ENCODE measurements at regions not wholly inside any gene's neighbourhood (a gene's known extent, or its start where the extent isn't known, plus 50 kb on each side); places are given as distances from the start of the nearest gene placed in this dataset.
A peak's percentile ranks its signal among the peaks of the same experiment; 100 is the strongest.

- peak; percentile 85 for DNase-seq
Observed at GRCh38 chr1:208298593-208299269, 54.5 kb upstream of the PLXNA2 start.

GRCh38 chr1:208300084-208300770 is 56.0 kb upstream of the PLXNA2 start:
- no peak for DNase-seq

- no peak for DNase-seq
Observed at GRCh38 chr1:208302699-208303238, 58.6 kb upstream of the PLXNA2 start.

GRCh38 chr1:208303743-208304712 is 59.8 kb upstream of the PLXNA2 start:
- DNase-seq, result no peak

GRCh38 chr1:208308221-208308620 is 64.0 kb upstream of the PLXNA2 start:
- DNase-seq, result no peak

DNA sequence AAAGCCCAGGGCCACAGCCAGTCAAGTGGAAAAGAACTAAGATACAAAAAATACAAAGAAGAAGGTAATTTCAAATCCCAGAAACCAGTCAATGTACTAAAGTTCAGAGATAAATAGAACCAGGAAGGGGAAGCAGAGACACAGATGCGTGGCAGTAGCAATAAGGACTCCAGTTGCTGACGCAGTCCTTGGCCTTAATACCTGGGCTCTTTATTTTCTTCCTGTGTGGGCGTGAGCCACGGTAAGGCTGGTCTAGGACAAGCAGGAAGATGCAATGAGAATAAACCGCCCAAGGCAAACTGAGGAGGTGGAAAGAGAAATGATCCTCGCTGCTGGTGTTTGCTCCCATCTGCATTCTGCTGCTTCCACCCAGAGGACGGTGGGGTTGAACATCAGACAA is 65.6 kb upstream of the PLXNA2 start:
- DNase-seq, result no peak

DNA sequence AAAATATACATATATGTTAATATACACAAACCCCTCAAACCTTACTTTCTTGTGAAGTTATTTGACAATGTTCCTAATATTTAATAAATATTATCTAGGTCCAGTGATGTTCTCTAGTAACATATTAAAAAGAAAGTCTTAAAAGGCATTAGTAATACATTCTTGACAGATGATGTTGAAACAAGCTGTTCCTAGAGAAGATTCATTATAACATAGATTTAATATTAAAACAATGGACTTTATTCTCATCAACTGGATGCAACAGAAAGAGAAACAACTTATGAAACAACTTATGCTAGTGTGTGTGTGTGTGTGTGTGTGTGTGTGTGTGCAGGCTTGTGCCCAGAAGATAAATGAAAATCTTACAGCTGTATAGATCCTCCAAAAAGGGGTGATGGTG is 68.5 kb upstream of the PLXNA2 start:
- no peak for DNase-seq

DNA sequence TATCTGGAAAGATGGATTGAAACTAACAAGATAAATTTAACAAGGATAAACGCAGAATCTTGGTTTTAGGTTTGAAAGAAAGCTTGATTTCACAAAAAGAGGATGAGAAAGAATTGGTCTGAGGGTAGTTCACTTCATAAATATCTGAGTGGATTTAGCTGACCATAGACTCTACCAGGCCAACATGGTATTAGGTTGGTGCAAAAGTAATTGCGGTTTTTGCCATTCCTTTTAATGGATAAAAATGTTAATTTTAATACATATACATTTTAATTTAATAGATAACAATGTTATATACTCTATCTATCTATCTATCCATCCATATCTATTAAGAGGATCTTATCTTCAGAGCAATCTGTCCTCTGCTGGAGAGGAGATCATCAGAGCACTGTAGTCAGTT is 70.2 kb upstream of the PLXNA2 start:
- DNase-seq, result no peak

DNA sequence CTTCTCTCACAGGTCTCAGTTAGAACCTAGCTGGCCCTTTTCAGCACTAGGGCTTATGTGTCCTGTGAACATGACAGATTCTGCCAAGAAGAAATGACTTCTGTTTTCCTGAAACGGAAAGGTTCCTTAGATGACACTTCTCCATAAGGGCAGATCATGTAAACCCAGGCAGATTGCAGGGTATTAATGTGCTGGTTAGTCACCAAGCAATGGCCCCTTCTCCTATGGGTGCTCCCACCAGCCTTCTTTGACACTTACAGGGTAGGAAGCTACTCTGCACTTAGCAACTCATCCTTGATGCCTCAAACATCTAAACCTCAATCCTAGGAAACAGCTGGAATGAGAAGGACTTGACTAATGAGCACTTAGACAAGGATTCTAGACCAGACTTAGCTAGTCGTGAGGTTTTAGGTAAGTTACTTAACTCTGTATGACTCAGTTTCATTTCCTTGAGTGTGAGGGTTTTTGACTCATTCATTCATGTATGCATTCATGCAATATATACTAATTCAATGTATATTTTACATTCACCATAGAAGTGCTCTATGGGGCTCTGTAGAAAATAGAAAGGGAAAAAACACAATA is 74.1 kb upstream of the PLXNA2 start:
- DNase-seq, result no peak

DNA sequence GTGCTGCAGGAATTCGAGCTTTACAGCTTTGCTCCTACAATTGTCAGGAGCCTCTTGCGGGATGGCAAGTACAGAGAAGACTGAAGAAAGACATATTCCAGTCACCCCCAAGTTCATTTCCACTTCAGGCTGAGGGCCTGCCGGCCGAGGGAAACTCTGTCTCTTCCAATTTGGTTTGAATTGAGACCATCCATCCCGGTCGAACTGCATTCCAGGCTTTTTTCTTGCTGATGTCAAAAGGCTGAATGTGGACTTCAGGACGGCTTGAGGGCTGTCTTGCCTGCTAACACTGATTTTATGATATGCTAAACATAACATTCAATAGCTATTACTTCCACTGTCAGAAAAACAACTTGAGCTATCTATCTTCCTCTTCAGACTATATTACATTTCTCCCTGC is 79.8 kb upstream of the PLXNA2 start:
- DNase-seq, result no peak

DNA sequence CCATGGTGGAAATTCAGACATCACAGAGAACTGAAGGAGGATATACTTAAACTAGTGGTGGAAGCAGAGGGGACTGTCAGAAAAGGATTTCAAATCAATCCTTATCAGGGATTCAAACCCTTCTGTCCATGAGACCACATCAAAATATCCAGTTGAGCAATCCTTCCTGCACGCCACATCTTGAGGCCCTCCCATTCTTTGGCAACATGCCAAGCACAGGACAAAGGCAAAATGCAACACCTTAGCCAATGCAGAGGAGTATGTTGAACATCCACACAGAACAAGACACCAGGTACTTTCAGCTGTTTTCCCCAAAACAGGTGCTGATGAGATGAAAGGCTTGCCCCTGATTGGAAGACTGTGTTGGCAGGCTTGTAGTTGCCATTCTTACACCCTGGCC is 81.8 kb upstream of the PLXNA2 start:
- no peak for DNase-seq

GRCh38 chr1:208329300-208329699 is 85.1 kb upstream of the PLXNA2 start:
- no peak for DNase-seq

- DNase-seq, result no peak
Observed at GRCh38 chr1:208332036-208332773, 88.0 kb upstream of the PLXNA2 start.

DNA sequence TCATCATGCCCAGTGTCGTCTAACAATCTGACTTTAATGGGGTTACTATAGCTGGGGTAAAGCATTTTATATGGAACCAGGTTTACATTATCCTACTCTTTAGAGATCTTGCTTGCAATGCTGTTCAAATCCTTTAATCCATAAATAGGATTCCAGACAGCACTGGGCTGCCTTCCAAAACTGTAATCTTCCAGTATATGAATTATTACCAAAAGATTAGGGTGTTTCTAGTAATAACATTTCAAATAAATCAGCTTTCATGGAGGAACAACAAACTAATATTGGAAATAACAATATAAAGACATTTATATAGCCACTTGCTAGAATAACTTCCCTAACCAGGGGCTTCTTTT is 88.6 kb upstream of the PLXNA2 start:
- no peak for DNase-seq

DNA sequence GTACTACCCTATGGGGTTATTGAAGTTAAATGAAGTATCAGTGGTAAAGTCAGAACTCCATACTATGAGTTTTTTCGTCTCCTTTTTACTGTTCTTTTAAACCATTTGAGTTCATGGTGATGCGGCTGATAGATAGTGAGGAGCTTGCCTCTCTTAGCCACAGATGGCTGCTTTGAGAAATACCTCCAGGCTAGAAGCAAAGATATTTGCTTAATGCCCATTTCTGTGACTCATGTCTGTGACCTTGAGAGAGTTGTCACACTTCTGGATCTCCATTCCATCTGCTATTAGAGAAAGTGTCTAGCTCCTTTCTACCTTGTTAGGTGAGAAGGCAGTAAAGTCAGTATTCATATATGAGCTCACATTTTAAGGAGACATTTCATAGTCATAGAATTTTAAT is 89.5 kb upstream of the PLXNA2 start:
- no peak for DNase-seq

GRCh38 chr1:208335371-208336136 is 91.4 kb upstream of the PLXNA2 start:
- no peak for DNase-seq

GRCh38 chr1:208336137-208336518 is 91.9 kb upstream of the PLXNA2 start:
- DNase-seq, result no peak

DNA sequence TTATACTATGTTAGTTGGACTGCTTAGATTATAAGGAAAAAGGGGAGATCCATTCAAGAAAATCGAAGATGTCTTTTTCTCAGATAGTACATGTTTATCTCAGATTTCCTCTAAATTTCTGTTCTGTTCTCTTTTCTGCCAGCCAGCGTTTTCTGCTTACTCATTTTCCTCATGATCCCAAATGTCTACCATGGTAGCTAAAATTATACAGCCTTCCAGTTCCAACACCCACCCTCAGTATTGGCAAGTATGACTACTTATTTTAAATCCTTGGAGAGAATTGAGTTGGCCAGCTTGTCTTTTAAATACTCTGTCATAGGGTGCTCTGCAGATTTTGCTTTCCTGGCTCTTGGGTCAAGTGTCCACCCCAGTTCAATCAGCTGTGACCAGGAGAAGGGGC is 95.7 kb upstream of the PLXNA2 start:
- no peak for DNase-seq

GRCh38 chr1:208343226-208343625 is 99.0 kb upstream of the PLXNA2 start:
- no peak for DNase-seq

DNA sequence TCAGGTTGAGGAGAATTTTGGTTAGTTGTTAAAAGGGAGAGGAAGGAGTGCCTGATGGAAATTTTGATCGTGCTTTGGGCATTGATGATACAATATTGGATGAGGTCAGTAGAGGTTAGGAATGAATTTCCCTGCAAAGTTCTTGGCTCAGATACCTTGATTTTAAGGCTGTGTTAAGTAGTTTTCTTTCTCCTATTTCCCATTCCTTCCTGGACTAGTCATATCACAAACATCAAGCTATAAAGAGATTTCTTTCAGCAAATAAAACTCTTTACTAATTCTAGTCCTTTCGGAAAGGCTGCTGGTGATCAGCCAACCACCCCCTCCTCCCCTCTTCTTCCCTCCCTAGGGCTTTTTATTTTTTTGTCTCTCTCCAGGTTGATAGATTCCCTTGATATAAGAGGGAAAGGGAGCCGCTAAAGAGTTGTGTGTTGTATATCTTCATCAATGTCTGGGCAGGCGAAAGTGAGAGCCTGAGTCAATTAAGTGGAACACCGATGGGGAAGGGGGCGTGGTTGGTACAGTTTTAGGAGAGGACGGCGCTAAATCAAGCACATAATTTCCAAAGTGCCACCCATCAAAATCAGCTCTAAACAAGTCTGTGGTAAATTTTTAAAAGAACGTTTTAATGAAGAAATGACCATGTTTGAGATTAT is 100.1 kb upstream of the PLXNA2 start:
- no peak for DNase-seq

GRCh38 chr1:208347191-208347590 is 103.0 kb upstream of the PLXNA2 start:
- DNase-seq, result no peak
